Gastrocnemius medialis (tissue), 4 donors: ENCODE measurements at regions not wholly inside any gene's neighbourhood (a gene's known extent, or its start where the extent isn't known, plus 50 kb on each side); places are given as distances from the start of the nearest gene placed in this dataset.

Experiments
- CTCF ChIP-seq, 5 experiments: fragments of 450-650 bp in 3 of 5; fragments of 200-600 bp in 2 of 5; sonication (generic) in 2 of 5; IDR thresholded peaks in 4 of 5; conservative IDR thresholded peaks in 1 of 5; 1 replicate in 4 of 5; 2 replicates in 1 of 5; pipeline ENCODE4 v1.5.1; 2016 to 2019; ENCODE audit warnings: antibody characterized with exemption in 5 of 5, mild to moderate bottlenecking in 3 of 5, moderate library complexity in 3 of 5
- POLR2A ChIP-seq, 2 donors: fragments of 450-650 bp; IDR thresholded peaks; one replicate each; pipeline ENCODE4 v1.6.1; 2017; ENCODE audit warnings: antibody characterized with exemption in 2 of 2, mild to moderate bottlenecking in 2 of 2, moderate library complexity in 2 of 2

- no peak for TF ChIP-seq CTCF (IDR thresholded peaks at IDR 0.05 in 4 of 5, conservative IDR thresholded peaks at IDR 0.05 in 1 of 5)
- TF ChIP-seq POLR2A (IDR thresholded peaks at IDR 0.05), result no peak
Observed at GRCh38 chr20:55741801-55742200, 263.5 kb downstream of the CBLN4 start.
